Kidney (tissue), 13 donors: ENCODE measurements at regions not wholly inside any gene's neighbourhood (a gene's known extent, or its start where the extent isn't known, plus 50 kb on each side); places are given as distances from the start of the nearest gene placed in this dataset.

Experiments
- DNase-seq, 5 donors: peaks; one replicate each; pipeline ENCODE4 v3.0.0-alpha.2; 2013 to 2020
- FAIRE-seq: peaks from 2 replicates; lab custom pipeline; 2012; peaks lifted over from hg19 to GRCh38; lab: Jason Lieb, UNC
- H3K27ac ChIP-seq, 2 donors: one replicate each; pipeline ENCODE4 v1.7.0; 2013; ENCODE audit warnings: low read depth in 2 of 2, low read length in 2 of 2, inconsistent platforms in 1 of 2
- H3K27me3 ChIP-seq: one replicate; pipeline ENCODE4 v1.7.1; 2013; ENCODE audit warnings: low read length, inconsistent platforms; ENCODE audit not compliant: control insufficient read depth, insufficient read depth
- H3K36me3 ChIP-seq, 3 donors: one replicate each; pipeline versions ENCODE4 v1.7.0 to v1.7.1; 2013; ENCODE audit warnings: low read length in 3 of 3, control low read depth in 1 of 3, inconsistent platforms in 1 of 3; ENCODE audit not compliant: insufficient read depth in 3 of 3, control insufficient read depth in 2 of 3
- H3K4me1 ChIP-seq, 3 donors: one replicate each; pipeline versions ENCODE4 v1.7.0 to v1.7.1; 2013; ENCODE audit warnings: low read length in 3 of 3, inconsistent platforms in 1 of 3, low read depth in 1 of 3; ENCODE audit not compliant: control insufficient read depth in 2 of 3, insufficient read depth in 2 of 3
- H3K4me3 ChIP-seq, 3 donors: one replicate each; pipeline versions ENCODE4 v1.7.0 to v1.8.1; 2013; ENCODE audit warnings: low read length in 3 of 3, control low read depth in 1 of 3, inconsistent platforms in 1 of 3
- H3K9ac ChIP-seq, 3 donors: one replicate each; pipeline versions ENCODE4 v1.7.0 to v1.7.1; 2013; ENCODE audit warnings: low read length in 3 of 3, control low read depth in 1 of 3, inconsistent platforms in 1 of 3
- H3K9me3 ChIP-seq, 3 donors: one replicate each; pipeline versions ENCODE4 v1.7.0 to v1.7.1; 2013; ENCODE audit warnings: low read length in 3 of 3, control low read depth in 1 of 3, inconsistent platforms in 1 of 3; ENCODE audit not compliant: control insufficient read depth in 2 of 3, insufficient read depth in 1 of 3
- CTCF ChIP-seq: IDR thresholded peaks from 3 replicates; pipeline ENCODE4 v1.5.1; 2012; ENCODE audit warnings: mild to moderate bottlenecking, moderate library complexity, borderline replicate concordance; ENCODE audit not compliant: insufficient read depth; ENCODE audit errors: extremely low read depth
- intact Hi-C: fragments of 100-400 bp; cut with DNase I; formaldehyde crosslinking; loops from one replicate; pipeline ENCODE4 v1.11.1; 2022
- donor health status: control.
- donor health status: control.
- donor health status: control.
- donor health status: control.
- donor health status: control.
- donor health status: DM: yes; HTN: yes; CAD: no.
- donor health status: Normal renal cell carcinoma (clear cell type).

- H3K4me3 ChIP-seq = no peak overlapping the region
- FAIRE-seq = no peak
Measured at GRCh38 chr16:76791151-76791550, 399.8 kb upstream of the MON1B start.

GRCh38 chr16:76796416-76796815 lies 394.6 kb upstream of the MON1B start:
- Histone ChIP-seq H3K4me1 (no peaks in the 10 kb centered on the region), H3K4me3 (no peak overlapping the region), H3K36me3 (no peaks in the 10 kb centered on the region), H3K27ac (no peak overlapping the region), H3K9ac (no peak overlapping the region), H3K9me3 (no peaks in the 10 kb centered on the region), H3K27me3 (no peaks in the 10 kb centered on the region)
- TF ChIP-seq CTCF = no peak
- no peak for DNase-seq
- FAIRE-seq = no peak
- intact Hi-C loops = loop anchor here (10.0 kb wide), 1 partner anchor 58 kb away; no protein-coding TSS in a partner anchor

More at GRCh38 chr16:76791151-76791550, 399.8 kb upstream of the MON1B start:
- no peak for TF ChIP-seq CTCF
- Histone ChIP-seq H3K9me3 (no peaks in the 10 kb centered on the region), H3K4me1 (no peaks in the 10 kb centered on the region), H3K36me3 (no peaks in the 10 kb centered on the region), H3K27me3 (no peaks in the 10 kb centered on the region), H3K9ac (no peak overlapping the region), H3K27ac (no peak overlapping the region)
- DNase-seq = no peak
- intact Hi-C loops = loop anchor here (10.0 kb wide), 1 partner anchor 64 kb away; no protein-coding TSS in a partner anchor

DNA sequence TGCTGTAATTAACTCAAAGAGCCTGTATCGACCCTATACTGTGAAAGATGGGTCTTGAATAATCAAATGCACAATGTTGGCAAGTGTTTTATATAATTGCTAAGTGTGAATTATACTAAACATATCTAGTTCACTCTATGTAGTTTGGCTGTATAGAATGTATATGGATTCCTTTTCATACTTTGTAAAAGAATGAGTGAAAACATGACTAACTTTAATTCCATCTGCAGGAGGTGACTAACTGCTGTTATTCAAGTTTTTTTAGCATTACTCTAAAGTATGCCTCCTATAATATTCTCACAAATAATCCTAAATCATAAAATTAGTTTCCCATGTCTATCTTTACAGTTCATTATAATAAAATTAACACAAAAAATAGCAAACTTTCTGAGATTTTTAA lies 394.0 kb upstream of the MON1B start:
- Histone ChIP-seq H3K27ac (no peak overlapping the region), H3K9ac (no peak overlapping the region), H3K9me3 (no peaks in the 10 kb centered on the region), H3K36me3 (no peaks in the 10 kb centered on the region), H3K27me3 (no peaks in the 10 kb centered on the region), H3K4me1 (no peaks in the 10 kb centered on the region), H3K4me3 (no peak overlapping the region)
- no peak for DNase-seq
- no peak for FAIRE-seq
- TF ChIP-seq CTCF = no peak
- intact Hi-C loops = loop anchor here (10.0 kb wide), 1 partner anchor 58 kb away; no protein-coding TSS in a partner anchor

DNA sequence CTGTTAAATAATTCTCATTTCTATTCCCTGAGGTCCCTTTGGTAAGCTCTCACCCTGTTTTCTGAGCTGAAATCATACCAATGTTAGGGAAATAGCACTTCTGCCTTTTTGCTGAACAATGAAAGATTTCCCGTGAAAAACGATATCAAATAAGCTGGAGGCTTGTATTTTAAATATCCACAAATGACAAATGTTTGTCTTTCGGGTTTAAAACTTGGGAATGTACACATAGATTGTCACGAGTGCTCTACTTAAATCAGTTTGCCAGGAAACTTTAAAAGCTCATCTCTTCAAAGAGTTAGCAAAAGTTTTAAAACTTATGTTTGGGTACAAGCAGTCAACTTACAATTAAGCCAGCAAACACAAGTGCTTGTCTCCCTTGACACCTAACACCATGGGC lies 393.5 kb upstream of the MON1B start:
- Histone ChIP-seq H3K4me3 (no peak overlapping the region), H3K36me3 (no peaks in the 10 kb centered on the region), H3K27ac (no peak overlapping the region), H3K4me1 (no peaks in the 10 kb centered on the region), H3K9me3 (no peaks in the 10 kb centered on the region), H3K9ac (no peak overlapping the region), H3K27me3 (no peaks in the 10 kb centered on the region)
- no peak for TF ChIP-seq CTCF
- FAIRE-seq = no peak
- intact Hi-C loops = loop anchor here (10.0 kb wide), 1 partner anchor 57 kb away; no protein-coding TSS in a partner anchor
- DNase-seq = no peak
